ENCODE measurements at regions not wholly inside any gene's neighbourhood (a gene's known extent, or its start where the extent isn't known, plus 50 kb on each side); places are given as distances from the start of the nearest gene placed in this dataset.

- Histone ChIP-seq H3K4me1 (ENCODE audit: control insufficient read depth, insufficient read depth, low read length) (peaks cover under 1% of the 10 kb centered on the region), H3K27ac (ENCODE audit: low read depth, low read length) (no peak overlapping the region), H3K4me3 (ENCODE audit: low read depth, low read length) (no peak overlapping the region), H3K27me3 (ENCODE audit: control insufficient read depth, insufficient read depth, low read length) (peaks cover 3% of the 10 kb centered on the region), H3K36me3 (ENCODE audit: control insufficient read depth, insufficient read depth, low read length) (no peaks in the 10 kb centered on the region), H3K9me3 (ENCODE audit: control insufficient read depth, insufficient read depth, low read length) (peaks cover 3% of the 10 kb centered on the region)
- no peak for DNase-seq (ENCODE audit: low read depth in 4 of 6, low spot score in 6 of 6)
- 53% methylated on average over 6 of the region's 6 CpGs for WGBS (ENCODE audit: insufficient coverage)
Observed at GRCh38 chrX:40272776-40273175, 175.0 kb upstream of the BCOR start.

GRCh38 chrX:40272141-40272540 lies 174.4 kb upstream of the BCOR start:
- DNase-seq (ENCODE audit: low read depth in 4 of 6, low spot score in 6 of 6): no peak
- Histone ChIP-seq H3K4me3 (ENCODE audit: low read depth, low read length) (no peak overlapping the region), H3K9me3 (ENCODE audit: control insufficient read depth, insufficient read depth, low read length) (peaks cover 2% of the 10 kb centered on the region), H3K4me1 (ENCODE audit: control insufficient read depth, insufficient read depth, low read length) (peaks cover 6% of the 10 kb centered on the region), H3K36me3 (ENCODE audit: control insufficient read depth, insufficient read depth, low read length) (no peaks in the 10 kb centered on the region), H3K27me3 (ENCODE audit: control insufficient read depth, insufficient read depth, low read length) (peaks cover 7% of the 10 kb centered on the region), H3K27ac (ENCODE audit: low read depth, low read length) (no peak overlapping the region)
- 66% methylated on average over 7 of the region's 9 CpGs for WGBS (ENCODE audit: insufficient coverage)

DNA sequence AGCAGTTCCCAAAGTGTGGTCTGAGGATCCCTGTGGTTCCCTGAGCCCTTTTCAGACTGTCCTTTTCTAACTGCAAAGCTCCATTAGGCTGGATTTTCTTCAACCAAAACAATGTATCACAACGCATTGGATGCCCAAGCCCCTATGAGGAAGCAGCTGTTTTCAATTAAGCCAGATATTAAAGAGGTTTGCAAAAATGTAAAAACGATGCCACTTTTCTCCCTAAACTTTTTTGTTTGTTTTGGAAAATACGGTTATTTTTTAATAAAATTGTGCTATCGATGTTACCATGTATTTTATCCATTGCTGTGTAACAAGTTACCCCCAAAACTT lies 170.4 kb upstream of the BCOR start:
- H3K4me1 ChIP-seq (ENCODE audit: control insufficient read depth, insufficient read depth, low read length): peaks cover 18% of the 10 kb centered on the region
- WGBS (ENCODE audit: insufficient coverage): no CpG with 5 or more reads among the region's 4 CpGs
- no peak overlapping the region for H3K4me3 ChIP-seq (ENCODE audit: low read depth, low read length)
- no peak for DNase-seq (ENCODE audit: low read depth in 4 of 6, low spot score in 6 of 6)
- H3K27me3 ChIP-seq (ENCODE audit: control insufficient read depth, insufficient read depth, low read length): peaks cover 15% of the 10 kb centered on the region
- H3K9me3 ChIP-seq (ENCODE audit: control insufficient read depth, insufficient read depth, low read length): peaks cover 2% of the 10 kb centered on the region
- no peak overlapping the region for H3K27ac ChIP-seq (ENCODE audit: low read depth, low read length)
- H3K36me3 ChIP-seq (ENCODE audit: control insufficient read depth, insufficient read depth, low read length): no peaks in the 10 kb centered on the region

- H3K27ac ChIP-seq (ENCODE audit: low read depth, low read length): peak overlapping the region; percentile 70
Observed at GRCh38 chrX:40267334-40268187, 169.8 kb upstream of the BCOR start.

DNA sequence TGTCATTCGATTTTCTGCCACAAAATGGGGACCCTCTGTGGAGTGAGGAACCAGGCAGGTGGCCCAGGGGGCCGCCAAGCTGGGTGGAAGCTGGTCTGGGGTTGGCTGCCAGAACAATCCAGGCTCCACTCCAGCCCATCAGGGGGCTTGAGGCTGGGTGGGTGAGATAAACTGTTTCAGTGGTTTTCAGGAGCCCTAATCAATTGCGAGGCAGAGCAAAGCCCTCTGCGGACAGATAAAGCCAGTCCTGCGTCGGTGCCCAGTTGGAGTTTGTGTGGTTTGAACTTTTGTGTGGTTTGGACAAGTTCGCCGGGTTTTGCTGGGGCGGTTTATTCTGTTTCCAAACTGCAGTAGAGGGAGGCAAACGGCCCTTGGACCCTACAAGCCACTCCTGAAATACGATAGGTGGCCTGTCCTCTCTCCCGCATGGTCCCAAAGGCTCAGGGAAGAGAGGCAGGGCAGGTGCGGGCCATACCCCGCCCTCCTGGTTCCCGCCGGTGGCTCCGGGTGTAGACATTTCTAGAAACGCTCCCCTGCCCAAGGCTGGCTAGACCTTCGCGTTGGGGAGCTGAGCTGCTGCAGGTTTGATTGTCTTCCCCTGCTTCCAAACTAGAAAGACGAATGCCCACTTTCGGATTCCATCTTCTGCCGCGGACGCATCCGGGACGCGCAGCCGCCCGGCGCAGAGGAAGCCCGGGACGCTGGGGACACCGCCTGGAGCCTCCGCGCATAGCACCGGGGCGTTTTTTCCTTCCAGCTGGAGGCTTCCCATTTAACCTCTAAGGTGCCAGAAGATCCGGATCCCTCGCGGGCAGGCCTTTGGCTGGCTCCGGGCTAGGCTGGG lies 169.0 kb upstream of the BCOR start:
- DNase-seq (ENCODE audit: low read depth in 4 of 6, low spot score in 6 of 6): peak in 3 of 6 donors; percentile 42 to 88 (median 87)
- H3K27ac ChIP-seq (ENCODE audit: low read depth, low read length): peak overlapping the region; percentile 70
- WGBS (ENCODE audit: insufficient coverage): 6% methylated on average over 41 of the region's 42 CpGs
- no peaks in the 10 kb centered on the region for H3K36me3 ChIP-seq (ENCODE audit: control insufficient read depth, insufficient read depth, low read length)
- H3K4me3 ChIP-seq (ENCODE audit: low read depth, low read length): peak overlapping the region; percentile 41
- H3K4me1 ChIP-seq (ENCODE audit: control insufficient read depth, insufficient read depth, low read length): peaks cover 30% of the 10 kb centered on the region
- H3K27me3 ChIP-seq (ENCODE audit: control insufficient read depth, insufficient read depth, low read length): peaks cover 17% of the 10 kb centered on the region
- H3K9me3 ChIP-seq (ENCODE audit: control insufficient read depth, insufficient read depth, low read length): peaks cover 2% of the 10 kb centered on the region

More at GRCh38 chrX:40267334-40268187, 169.8 kb upstream of the BCOR start:
- Histone ChIP-seq H3K4me3 (ENCODE audit: low read depth, low read length) (peak overlapping the region; percentile 41), H3K27me3 (ENCODE audit: control insufficient read depth, insufficient read depth, low read length) (peaks cover 15% of the 10 kb centered on the region), H3K9me3 (ENCODE audit: control insufficient read depth, insufficient read depth, low read length) (peaks cover 2% of the 10 kb centered on the region), H3K36me3 (ENCODE audit: control insufficient read depth, insufficient read depth, low read length) (no peaks in the 10 kb centered on the region), H3K4me1 (ENCODE audit: control insufficient read depth, insufficient read depth, low read length) (peaks cover 23% of the 10 kb centered on the region)
- 15% methylated on average over 27 of the region's 29 CpGs for WGBS (ENCODE audit: insufficient coverage)
- no peak for DNase-seq (ENCODE audit: low read depth in 4 of 6, low spot score in 6 of 6)

DNA sequence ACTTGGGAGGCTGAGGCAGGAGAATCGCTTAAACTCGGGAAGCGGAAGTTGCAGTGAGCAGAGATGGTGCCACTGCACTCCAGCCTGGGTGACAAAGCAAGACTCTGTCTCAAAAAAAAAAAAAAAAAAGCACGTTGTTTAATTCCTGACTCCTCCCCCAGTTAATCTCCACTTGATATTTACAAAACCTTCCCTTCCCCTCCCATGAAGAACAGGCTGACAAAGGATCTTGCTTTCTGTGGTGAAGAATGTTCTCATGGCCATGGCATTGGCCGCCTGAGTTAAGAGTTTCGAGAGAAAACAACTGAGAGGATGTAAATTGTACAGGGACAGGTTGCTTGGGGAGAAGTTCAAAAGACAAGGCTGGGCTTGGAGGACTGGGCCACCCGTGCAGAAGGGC lies 168.2 kb upstream of the BCOR start:
- H3K4me1 ChIP-seq (ENCODE audit: control insufficient read depth, insufficient read depth, low read length): peaks cover 30% of the 10 kb centered on the region
- no peaks in the 10 kb centered on the region for H3K36me3 ChIP-seq (ENCODE audit: control insufficient read depth, insufficient read depth, low read length)
- peaks cover under 1% of the 10 kb centered on the region for H3K9me3 ChIP-seq (ENCODE audit: control insufficient read depth, insufficient read depth, low read length)
- H3K27me3 ChIP-seq (ENCODE audit: control insufficient read depth, insufficient read depth, low read length): peaks cover 17% of the 10 kb centered on the region
- no peak for DNase-seq (ENCODE audit: low read depth in 4 of 6, low spot score in 6 of 6)
- no peak overlapping the region for H3K27ac ChIP-seq (ENCODE audit: low read depth, low read length)
- H3K4me3 ChIP-seq (ENCODE audit: low read depth, low read length): no peak overlapping the region
- 65% methylated on average over 3 of the region's 7 CpGs for WGBS (ENCODE audit: insufficient coverage)

- peak in 1 of 6 donors; percentile 17 for DNase-seq (ENCODE audit: low read depth in 4 of 6, low spot score in 6 of 6)
- Histone ChIP-seq H3K4me1 (ENCODE audit: control insufficient read depth, insufficient read depth, low read length) (peaks cover 30% of the 10 kb centered on the region), H3K27me3 (ENCODE audit: control insufficient read depth, insufficient read depth, low read length) (peaks cover 16% of the 10 kb centered on the region), H3K36me3 (ENCODE audit: control insufficient read depth, insufficient read depth, low read length) (no peaks in the 10 kb centered on the region), H3K9me3 (ENCODE audit: control insufficient read depth, insufficient read depth, low read length) (no peaks in the 10 kb centered on the region), H3K27ac (ENCODE audit: low read depth, low read length) (peak overlapping the region; percentile 25), H3K4me3 (ENCODE audit: low read depth, low read length) (no peak overlapping the region)
- 32% methylated on average over 7 of the region's 8 CpGs for WGBS (ENCODE audit: insufficient coverage)
Observed at GRCh38 chrX:40263014-40263560, 165.3 kb upstream of the BCOR start.

- peaks cover 26% of the 10 kb centered on the region for H3K4me1 ChIP-seq (ENCODE audit: control insufficient read depth, insufficient read depth, low read length)
- DNase-seq (ENCODE audit: low read depth in 4 of 6, low spot score in 6 of 6): no peak
- no peaks in the 10 kb centered on the region for H3K36me3 ChIP-seq (ENCODE audit: control insufficient read depth, insufficient read depth, low read length)
- no peak overlapping the region for H3K4me3 ChIP-seq (ENCODE audit: low read depth, low read length)
- H3K9me3 ChIP-seq (ENCODE audit: control insufficient read depth, insufficient read depth, low read length): no peaks in the 10 kb centered on the region
- 73% methylated on average over 13 of the region's 13 CpGs for WGBS (ENCODE audit: insufficient coverage)
- peaks cover 13% of the 10 kb centered on the region for H3K27me3 ChIP-seq (ENCODE audit: control insufficient read depth, insufficient read depth, low read length)
- peak overlapping the region; percentile 25 for H3K27ac ChIP-seq (ENCODE audit: low read depth, low read length)
Observed at GRCh38 chrX:40262157-40263013, 164.6 kb upstream of the BCOR start.

DNA sequence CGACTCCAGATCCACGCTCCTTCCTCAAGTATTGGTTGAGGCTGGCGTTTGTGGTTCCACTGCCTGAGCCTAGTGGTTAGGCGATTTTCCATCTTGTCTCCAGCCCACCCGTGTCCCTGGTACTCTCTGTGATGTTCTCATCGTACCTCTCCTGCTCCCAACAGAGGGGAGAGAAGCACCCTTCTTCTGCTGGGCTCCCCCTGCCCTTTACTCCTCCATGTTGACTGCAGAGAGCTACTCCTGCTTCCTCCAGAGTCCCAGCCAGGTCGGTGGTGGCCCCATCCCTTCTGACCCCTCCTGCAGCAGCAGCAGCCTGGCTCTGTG lies 164.0 kb upstream of the BCOR start:
- Histone ChIP-seq H3K27ac (ENCODE audit: low read depth, low read length) (no peak overlapping the region), H3K9me3 (ENCODE audit: control insufficient read depth, insufficient read depth, low read length) (no peaks in the 10 kb centered on the region), H3K27me3 (ENCODE audit: control insufficient read depth, insufficient read depth, low read length) (peaks cover 10% of the 10 kb centered on the region), H3K4me1 (ENCODE audit: control insufficient read depth, insufficient read depth, low read length) (peaks cover 20% of the 10 kb centered on the region), H3K4me3 (ENCODE audit: low read depth, low read length) (no peak overlapping the region), H3K36me3 (ENCODE audit: control insufficient read depth, insufficient read depth, low read length) (no peaks in the 10 kb centered on the region)
- DNase-seq (ENCODE audit: low read depth in 4 of 6, low spot score in 6 of 6): no peak
- 68% methylated on average over 7 of the region's 7 CpGs for WGBS (ENCODE audit: insufficient coverage)

All from spinal cord (tissue), 9 donors.